ENCODE measurements at regions not wholly inside any gene's neighbourhood (a gene's known extent, or its start where the extent isn't known, plus 50 kb on each side); places are given as distances from the start of the nearest gene placed in this dataset.

DNA sequence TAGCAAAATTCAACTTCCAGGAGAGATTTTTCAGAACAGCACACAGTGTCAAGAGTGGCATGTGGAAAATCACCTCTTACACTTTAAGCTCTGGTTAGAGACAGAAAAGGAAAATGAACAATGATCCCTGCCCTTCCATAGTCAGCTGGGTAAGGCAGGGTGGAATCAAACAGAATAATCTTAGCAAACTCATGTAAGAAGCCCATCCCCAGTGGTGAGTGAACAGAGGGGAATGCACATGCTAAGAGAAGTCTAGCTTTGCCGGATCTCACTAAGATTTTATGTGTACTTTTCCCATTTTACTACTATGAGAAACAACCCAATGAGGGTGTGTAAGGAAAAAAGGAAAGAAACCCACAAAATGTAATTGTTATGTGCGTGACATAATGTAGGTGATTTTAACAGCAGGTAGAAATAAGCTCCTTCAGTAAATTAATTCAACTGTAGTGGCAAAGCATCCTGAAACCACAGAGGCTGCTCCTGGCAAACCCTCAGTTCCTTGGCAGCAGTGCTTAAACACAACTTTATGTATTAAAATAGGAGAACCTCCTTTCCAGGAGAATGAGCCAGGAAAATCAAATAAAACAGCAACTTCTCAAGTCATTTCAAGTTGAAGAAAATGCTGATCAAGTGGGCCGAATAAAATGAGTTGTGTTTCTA lies 366.0 kb upstream of the TRPC7 start:
- TF ChIP-seq, protein P1, sequence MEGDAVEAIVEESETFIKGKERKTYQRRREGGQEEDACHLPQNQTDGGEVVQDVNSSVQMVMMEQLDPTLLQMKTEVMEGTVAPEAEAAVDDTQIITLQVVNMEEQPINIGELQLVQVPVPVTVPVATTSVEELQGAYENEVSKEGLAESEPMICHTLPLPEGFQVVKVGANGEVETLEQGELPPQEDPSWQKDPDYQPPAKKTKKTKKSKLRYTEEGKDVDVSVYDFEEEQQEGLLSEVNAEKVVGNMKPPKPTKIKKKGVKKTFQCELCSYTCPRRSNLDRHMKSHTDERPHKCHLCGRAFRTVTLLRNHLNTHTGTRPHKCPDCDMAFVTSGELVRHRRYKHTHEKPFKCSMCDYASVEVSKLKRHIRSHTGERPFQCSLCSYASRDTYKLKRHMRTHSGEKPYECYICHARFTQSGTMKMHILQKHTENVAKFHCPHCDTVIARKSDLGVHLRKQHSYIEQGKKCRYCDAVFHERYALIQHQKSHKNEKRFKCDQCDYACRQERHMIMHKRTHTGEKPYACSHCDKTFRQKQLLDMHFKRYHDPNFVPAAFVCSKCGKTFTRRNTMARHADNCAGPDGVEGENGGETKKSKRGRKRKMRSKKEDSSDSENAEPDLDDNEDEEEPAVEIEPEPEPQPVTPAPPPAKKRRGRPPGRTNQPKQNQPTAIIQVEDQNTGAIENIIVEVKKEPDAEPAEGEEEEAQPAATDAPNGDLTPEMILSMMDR (IDR thresholded peaks at IDR 0.05; ENCODE audit: insufficient read depth in 1 of 2, low read depth in 1 of 2, low read length in 1 of 2, severe bottlenecking in 1 of 2, unreplicated experiment in 1 of 2): no peak
- H3K9me3 Mint-ChIP-seq (ENCODE audit: unreplicated experiment): no peaks in the 10 kb centered on the region
- Histone ChIP-seq H3K4me1 (no peaks in the 10 kb centered on the region), H3K4me3 (ENCODE audit: low read depth, low read length) (no peak overlapping the region), H3K36me3 (ENCODE audit: control insufficient read depth, insufficient read depth, low read length) (no peaks in the 10 kb centered on the region), H3K27me3 (replicated peaks; ENCODE audit: control insufficient read depth, insufficient read depth, low read length) (no peaks in the 10 kb centered on the region), H3K9me3 (no peaks in the 10 kb centered on the region)
- DNase-seq: no peak
- ChIA-PET POLR2A (no interaction called here), CTCF (no interaction called here)
- peaks cover 8% of the 10 kb centered on the region for H3K4me1 Mint-ChIP-seq (ENCODE audit: low read depth, unreplicated experiment)
- H3K27ac Mint-ChIP-seq (ENCODE audit: unreplicated experiment): no peak overlapping the region
- intact Hi-C loops (cut with micrococcal nuclease; ENCODE audit: unreplicated experiment): no loop called here
- H3K27me3 Mint-ChIP-seq (ENCODE audit: insufficient read depth, unreplicated experiment): no peaks in the 10 kb centered on the region
- H3K36me3 Mint-ChIP-seq (ENCODE audit: insufficient read depth, unreplicated experiment): no peaks in the 10 kb centered on the region
- H3K4me3 Mint-ChIP-seq (ENCODE audit: unreplicated experiment): no peak overlapping the region
- BruUV-seq (replicated peaks): no TSS peak

DNA sequence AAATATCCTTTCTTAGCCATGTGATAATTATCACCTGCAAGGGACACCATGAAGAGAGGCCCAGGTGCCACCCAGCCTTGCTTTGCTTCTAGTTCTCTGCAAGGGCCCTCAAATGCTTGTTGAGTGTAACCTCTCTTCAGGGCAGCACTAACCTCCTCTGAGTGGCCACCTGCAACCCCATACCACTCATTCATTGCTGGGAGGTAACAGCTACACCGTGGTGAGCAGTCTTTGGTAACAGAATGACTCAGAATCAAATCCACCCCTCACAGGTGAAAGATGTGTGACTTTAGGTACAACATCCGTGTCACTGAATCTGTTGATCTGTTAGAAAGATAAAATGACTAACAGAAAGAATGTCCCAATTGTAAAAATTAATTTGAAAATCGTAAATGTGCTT lies 365.1 kb upstream of the TRPC7 start:
- no peaks in the 10 kb centered on the region for H3K36me3 ChIP-seq (ENCODE audit: control insufficient read depth, insufficient read depth, low read length)
- Mint-ChIP-seq H3K27ac (ENCODE audit: unreplicated experiment) (no peak overlapping the region), H3K4me1 (ENCODE audit: low read depth, unreplicated experiment) (peaks cover 1% of the 10 kb centered on the region), H3K36me3 (ENCODE audit: insufficient read depth, unreplicated experiment) (no peaks in the 10 kb centered on the region), H3K27me3 (ENCODE audit: insufficient read depth, unreplicated experiment) (no peaks in the 10 kb centered on the region), H3K9me3 (ENCODE audit: unreplicated experiment) (no peaks in the 10 kb centered on the region), H3K4me3 (ENCODE audit: unreplicated experiment) (no peak overlapping the region)
- no peak for DNase-seq
- H3K4me1 ChIP-seq: no peaks in the 10 kb centered on the region
- intact Hi-C loops (cut with micrococcal nuclease; ENCODE audit: unreplicated experiment): no loop called here
- no peaks in the 10 kb centered on the region for H3K9me3 ChIP-seq
- POLR2A ChIA-PET: no interaction called here
- CTCF ChIA-PET: no interaction called here
- H3K27me3 ChIP-seq (replicated peaks; ENCODE audit: control insufficient read depth, insufficient read depth, low read length): no peaks in the 10 kb centered on the region
- BruUV-seq (replicated peaks): no TSS peak
- H3K4me3 ChIP-seq (ENCODE audit: low read depth, low read length): no peak overlapping the region
- TF ChIP-seq, protein P1 (IDR thresholded peaks at IDR 0.05; ENCODE audit: insufficient read depth in 1 of 2, low read depth in 1 of 2, low read length in 1 of 2, severe bottlenecking in 1 of 2, unreplicated experiment in 1 of 2): no peak

DNA sequence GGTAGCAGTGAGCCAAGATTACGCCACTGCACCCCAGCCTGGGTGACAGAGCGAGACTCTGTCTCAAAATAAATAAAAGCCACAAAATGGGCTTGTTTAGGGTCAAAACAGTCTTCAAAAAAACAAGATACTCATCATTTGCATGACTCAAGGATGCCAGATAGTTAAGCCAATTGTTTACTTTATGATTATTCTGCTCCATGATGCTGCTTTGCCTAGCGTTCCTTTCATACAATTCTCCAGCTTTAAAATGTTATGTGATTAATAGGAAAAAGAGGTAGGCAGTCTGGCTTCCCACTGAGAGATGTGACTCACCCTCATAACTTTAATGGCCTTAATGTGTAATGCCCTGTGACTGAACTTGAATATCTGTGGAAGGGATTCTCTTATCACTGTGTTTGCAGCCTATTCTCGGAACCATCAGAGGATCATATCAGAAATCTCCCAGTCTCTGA lies 364.6 kb upstream of the TRPC7 start:
- no TSS peak for BruUV-seq (replicated peaks)
- no peaks in the 10 kb centered on the region for H3K27me3 Mint-ChIP-seq (ENCODE audit: insufficient read depth, unreplicated experiment)

More for the DNA sequence above, 364.6 kb upstream of the TRPC7 start:
- Mint-ChIP-seq H3K4me3 (ENCODE audit: unreplicated experiment) (no peak overlapping the region), H3K27ac (ENCODE audit: unreplicated experiment) (no peak overlapping the region), H3K9me3 (ENCODE audit: unreplicated experiment) (no peaks in the 10 kb centered on the region), H3K4me1 (ENCODE audit: low read depth, unreplicated experiment) (no peaks in the 10 kb centered on the region), H3K36me3 (ENCODE audit: insufficient read depth, unreplicated experiment) (no peaks in the 10 kb centered on the region)
- Histone ChIP-seq H3K4me3 (ENCODE audit: low read depth, low read length) (no peak overlapping the region), H3K4me1 (peaks cover under 1% of the 10 kb centered on the region; the same call in 1 of the 2 replicates), H3K9me3 (no peaks in the 10 kb centered on the region), H3K36me3 (ENCODE audit: control insufficient read depth, insufficient read depth, low read length) (no peaks in the 10 kb centered on the region), H3K27me3 (replicated peaks; ENCODE audit: control insufficient read depth, insufficient read depth, low read length) (no peaks in the 10 kb centered on the region)
- ChIA-PET POLR2A (no interaction called here), CTCF (no interaction called here)
- TF ChIP-seq, protein P1 (IDR thresholded peaks at IDR 0.05; ENCODE audit: insufficient read depth in 1 of 2, low read depth in 1 of 2, low read length in 1 of 2, severe bottlenecking in 1 of 2, unreplicated experiment in 1 of 2): no peak
- no peak for DNase-seq
- intact Hi-C loops (cut with micrococcal nuclease; ENCODE audit: unreplicated experiment): no loop called here

All from Caco-2 (cell line).